TTC549 (cell line): ENCODE measurements at regions not wholly inside any gene's neighbourhood (a gene's known extent, or its start where the extent isn't known, plus 50 kb on each side); places are given as distances from the start of the nearest gene placed in this dataset.
"Not testable (repeated sequence)": the region's sequence is repeated elsewhere in the genome, so short reads cannot be mapped to it uniquely, and the experiment has no call there.

Experiments used
- FAIRE-seq: peaks from 2 replicates; lab custom pipeline; 2012; peaks lifted over from hg19 to GRCh38; lab: Jason Lieb, UNC

- FAIRE-seq, result no peak
Observed at GRCh38 chr2:7094231-7094741, 177.1 kb downstream of the RNF144A start.

- FAIRE-seq, result no peak
Observed at GRCh38 chr2:7096726-7097352, 179.6 kb downstream of the RNF144A start.

DNA sequence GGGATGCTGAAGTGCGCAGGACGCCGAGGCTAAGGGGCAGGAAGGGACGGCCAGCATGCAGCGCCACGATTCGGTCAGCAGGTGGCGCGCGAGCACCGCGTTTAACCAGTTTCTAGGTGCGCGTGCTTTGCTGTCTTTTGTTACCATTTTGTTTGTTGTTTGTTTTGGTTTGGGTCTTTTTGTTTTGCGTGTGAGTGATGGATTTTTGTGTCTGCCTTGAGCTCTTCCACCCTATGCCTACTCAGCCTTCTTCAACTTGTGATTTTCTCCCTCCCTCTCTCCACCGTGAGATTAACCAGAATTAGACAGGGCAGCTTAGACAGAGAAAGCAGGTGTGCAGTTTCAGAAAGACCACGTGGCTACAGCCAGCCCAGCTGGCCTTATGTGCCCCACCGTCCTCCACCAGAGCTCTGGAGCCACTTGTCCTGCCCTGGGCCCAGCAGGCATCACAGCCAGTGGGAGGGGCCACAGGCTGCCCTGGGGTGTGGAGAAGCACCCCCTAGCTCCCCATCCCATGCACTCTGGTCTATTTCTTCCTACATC lies 180.2 kb downstream of the RNF144A start:
- FAIRE-seq, result peak; percentile 68

- no peak for FAIRE-seq
Observed at GRCh38 chr2:7098816-7099215, 181.6 kb downstream of the RNF144A start.

DNA sequence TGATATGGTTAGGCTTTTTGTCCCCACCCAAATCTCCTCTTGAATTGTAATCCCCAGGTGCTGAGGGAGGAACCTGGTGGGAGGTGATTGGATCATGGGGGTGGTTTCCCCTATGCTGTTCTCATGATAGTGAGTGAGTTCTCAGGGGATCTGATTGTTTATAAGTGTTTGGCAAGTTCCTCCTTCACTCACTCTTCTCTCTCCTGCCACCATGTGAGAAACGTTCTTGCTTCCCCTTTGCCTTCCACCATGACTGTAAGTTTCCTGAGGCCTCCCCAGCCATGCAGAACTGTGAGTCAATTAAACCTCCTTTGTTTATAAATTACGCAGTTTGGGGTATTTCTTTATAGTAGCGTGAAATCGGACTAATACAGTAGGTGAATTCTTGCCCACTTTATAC lies 182.5 kb downstream of the RNF144A start:
- not testable (repeated sequence) for FAIRE-seq

GRCh38 chr2:7102826-7103225 lies 185.6 kb downstream of the RNF144A start:
- no peak for FAIRE-seq

DNA sequence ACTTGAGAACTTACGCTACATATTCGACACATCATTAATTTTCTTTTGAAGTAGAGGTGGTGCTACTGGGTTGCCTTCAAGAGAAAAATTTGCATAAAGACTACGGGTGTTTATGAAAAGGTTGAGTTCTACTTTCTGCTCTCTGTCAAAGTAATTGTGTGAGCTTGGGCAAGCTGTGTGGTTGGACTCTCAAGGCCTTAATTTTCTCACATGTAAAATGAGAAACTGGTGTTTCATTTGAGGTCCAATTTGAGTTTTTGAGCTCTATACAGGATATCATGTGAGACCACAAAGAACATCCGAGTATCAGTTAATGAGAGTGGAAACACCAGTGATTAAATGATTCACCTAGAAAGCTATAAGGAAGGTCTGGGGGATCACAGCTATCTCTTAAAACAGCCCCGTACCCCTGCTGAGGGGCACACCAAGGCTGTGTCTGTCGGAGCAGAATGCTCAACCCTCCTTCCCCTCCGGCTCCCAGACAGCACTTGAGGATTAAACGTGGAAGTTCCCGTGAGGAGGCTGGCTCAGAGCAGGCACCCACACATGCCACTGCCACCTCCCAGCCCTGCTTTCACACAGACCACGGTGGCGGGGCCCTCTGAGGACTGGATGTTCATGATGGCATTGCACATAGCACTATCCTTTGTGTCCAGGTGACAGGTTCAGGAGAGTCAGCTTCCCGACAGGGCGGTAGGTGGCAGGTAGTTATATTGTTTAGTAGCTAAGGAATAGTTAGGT lies 191.8 kb downstream of the RNF144A start:
- no peak for FAIRE-seq

DNA sequence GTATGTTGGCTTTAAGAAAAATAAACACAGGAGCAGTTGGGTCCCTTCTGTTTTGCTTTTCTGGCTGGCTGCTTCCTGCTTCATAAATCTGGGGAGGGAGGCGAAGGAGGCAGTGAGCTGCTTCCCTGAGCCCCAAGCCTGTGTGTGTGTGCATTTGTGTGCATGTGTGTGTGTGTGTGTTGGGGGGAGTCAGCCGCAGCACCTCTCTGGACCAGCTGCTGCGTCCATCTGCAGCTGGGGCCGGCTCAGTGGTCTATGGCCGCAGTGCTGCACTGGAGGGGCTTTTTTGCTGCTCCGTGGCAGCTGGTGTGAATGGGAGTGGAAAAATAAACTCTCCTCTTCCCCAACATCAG lies 192.3 kb downstream of the RNF144A start:
- no peak for FAIRE-seq

DNA sequence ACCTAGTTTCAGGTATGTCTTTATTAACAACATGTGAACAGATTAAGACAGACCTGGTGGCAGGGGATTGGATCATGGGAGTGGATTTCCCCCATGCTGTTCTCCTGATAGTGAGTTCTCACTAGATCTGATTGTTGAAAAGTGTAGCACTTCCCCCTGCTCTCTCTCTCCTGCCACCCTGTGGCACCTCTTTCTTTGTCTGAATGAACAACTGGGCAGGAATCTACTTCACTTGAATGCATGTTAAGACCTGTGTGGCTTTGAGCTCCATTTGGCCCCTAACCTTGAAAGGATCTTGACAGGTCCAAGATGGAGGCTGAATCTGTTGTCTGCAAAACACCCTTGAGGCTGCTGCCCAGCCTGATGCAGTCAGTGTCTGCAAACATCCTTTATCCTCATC lies 194.4 kb downstream of the RNF144A start:
- no peak for FAIRE-seq

DNA sequence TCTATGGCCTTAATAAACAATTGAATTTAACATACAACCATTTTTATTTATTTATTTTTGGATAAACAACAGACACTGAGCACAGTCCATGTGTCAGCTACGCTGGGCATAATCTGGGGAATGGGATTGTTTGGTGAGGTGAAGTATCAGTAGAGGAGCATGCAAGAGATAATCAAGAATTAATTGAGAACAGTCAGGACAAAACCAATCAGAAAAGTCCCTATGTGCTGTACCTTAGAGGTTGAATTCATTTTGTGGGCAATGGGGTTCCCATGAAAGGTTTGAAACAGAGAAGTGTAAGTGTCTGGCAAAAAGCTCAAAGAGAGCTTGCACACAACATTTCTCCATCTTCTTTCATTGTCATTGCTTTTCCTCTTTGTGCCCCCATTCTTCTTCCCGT lies 198.2 kb downstream of the RNF144A start:
- FAIRE-seq, result no peak

DNA sequence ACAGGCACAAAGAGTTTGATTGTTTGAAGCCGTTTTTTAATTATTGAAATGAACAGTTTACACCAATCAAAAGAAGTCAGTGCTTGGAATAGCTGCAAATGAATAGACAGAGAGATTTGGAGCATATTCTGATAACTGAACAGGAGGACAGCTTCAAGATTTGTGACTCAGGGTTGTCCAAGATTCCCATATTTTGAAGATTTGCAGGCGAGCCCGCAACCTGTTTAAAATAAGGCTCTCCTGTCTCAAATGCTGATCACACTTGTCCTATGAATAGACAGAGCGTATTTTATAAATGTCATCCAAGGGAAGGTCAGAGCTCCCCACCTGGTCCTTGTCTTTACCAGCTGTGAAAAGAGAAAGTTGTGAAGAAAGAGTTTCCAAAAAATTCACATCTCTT lies 198.7 kb downstream of the RNF144A start:
- no peak for FAIRE-seq

- no peak for FAIRE-seq
Observed at GRCh38 chr2:7116511-7116910, 199.3 kb downstream of the RNF144A start.

DNA sequence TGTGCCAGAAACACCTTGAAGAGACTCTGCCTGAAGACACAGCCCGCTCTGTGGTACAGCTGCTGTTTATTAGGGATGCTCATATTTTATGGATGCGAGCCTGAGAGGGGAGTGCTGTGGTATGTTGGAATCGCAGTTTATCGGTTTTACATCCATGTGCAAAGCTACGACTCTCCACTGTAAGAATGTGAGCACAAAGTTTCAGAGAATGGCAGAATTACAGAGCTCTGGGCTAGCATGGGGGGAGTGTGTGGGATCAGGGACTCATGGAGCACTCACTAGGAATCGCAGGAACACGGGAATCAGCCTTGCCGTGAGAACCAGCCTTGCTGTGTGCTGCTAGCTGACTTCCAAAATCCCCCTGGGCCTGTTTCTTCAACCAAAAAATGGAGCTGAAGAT lies 199.9 kb downstream of the RNF144A start:
- no peak for FAIRE-seq

DNA sequence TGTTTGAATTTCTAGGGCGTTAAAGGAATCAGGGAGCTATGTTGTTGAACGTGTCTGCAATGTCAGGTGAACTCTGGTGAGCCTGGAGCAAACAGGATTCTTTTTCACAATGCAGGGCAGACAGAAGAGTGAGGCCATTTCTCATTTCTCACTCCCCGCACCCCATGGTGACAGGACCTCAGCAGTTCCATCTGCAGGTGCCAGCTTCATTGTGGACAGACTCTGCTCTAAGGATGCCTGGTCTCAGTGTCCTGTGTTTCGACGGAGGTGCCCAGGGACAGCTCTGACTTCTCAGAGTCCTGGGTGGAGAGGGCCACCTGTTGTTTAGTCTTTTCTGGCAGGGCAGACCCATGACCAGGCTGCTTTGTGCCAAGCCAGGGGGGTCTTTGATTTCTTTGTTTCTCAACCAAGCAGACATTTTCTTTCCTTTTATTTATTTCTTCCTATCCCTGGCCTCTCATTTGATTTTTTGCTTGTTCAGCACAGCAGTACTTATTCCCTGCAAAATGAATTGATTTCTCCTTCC lies 201.5 kb downstream of the RNF144A start:
- no peak for FAIRE-seq

GRCh38 chr2:7119132-7119835 lies 202.1 kb downstream of the RNF144A start:
- peak; percentile 75 for FAIRE-seq

DNA sequence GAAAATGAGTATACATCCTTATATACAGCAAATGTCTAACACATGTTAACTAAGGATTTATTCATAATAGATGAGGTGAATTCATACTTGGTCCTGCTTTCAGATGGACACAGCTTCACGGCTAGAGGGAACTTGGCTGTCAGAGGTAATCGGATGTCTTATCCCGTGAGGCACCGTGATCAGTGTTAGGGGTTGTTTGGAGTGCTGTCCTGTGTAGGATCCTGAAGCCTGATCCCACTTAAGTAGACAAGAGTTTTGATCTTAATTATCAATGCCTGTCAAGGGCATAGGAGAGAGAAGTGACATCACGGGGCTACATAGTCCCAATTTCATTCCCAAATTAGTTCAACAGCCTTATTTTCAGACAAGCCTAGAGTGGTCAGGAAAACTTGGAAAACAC lies 204.6 kb downstream of the RNF144A start:
- no peak for FAIRE-seq

- no peak for FAIRE-seq
Observed at GRCh38 chr2:7127156-7127555, 209.9 kb downstream of the RNF144A start.

- no peak for FAIRE-seq
Observed at GRCh38 chr2:7127687-7128086, 210.5 kb downstream of the RNF144A start.

GRCh38 chr2:7131261-7131660 lies 214.0 kb downstream of the RNF144A start:
- no peak for FAIRE-seq

DNA sequence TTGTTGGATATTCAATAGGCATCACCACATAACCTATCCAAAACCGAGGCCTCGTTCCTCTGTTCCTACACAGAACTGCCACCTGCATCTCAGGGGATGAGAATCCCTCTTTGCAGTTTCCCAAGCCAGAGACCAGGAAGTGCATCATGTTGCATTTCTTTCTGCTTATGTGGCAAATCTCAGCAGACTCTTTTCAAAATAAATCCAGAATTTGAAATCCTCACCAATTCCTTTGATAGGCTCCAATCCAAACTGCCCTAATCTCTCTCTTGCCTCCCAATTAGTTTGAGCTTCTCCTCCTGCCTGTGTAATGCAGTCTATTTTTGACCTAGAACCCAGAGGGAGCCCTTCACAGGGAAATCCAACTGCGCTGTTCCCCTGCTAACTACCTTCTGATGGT lies 215.5 kb downstream of the RNF144A start:
- FAIRE-seq, result no peak

DNA sequence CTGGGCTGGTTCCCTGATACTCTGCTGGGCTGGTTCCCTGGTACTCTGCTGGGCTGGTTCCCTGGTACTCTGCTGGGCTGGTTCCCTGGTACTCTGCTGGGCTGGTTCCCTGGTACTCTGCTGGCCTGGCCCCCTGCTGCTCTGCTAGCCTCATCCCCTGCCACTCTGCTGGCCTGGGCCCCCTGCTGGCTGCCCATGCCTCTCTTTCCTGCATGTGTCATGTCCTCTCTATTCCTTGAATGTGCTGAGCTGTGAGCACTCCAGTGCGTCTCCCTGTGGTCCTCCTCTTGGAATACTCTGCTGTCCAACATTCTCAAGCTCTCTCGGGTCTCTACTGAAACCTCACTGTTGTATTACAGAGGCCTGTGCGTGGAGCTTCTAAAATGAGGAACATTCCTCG lies 216.3 kb downstream of the RNF144A start:
- FAIRE-seq, result no peak

DNA sequence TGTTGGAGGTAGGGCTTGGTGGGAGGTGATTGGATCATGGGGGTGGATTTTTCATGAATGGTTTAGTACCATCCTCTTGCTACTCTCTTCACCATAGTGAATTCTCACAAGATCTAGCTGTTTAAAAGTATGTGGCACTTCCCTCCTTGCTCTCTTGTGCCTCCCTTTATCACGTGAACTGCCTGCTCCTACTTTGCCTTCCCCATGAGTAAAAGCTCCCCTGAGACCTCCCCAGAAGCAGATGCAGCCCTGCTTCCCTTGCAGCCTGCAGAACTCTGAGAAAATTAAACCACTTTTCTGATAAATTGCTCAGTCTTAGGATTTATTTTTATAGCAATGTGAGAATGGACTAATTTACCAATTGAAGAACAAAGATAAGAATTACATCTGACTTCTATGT lies 223.1 kb downstream of the RNF144A start:
- no peak for FAIRE-seq

GRCh38 chr2:7145707-7146106 lies 228.5 kb downstream of the RNF144A start:
- FAIRE-seq, result no peak
